Fibroblast of lung (primary cell): ENCODE measurements at regions not wholly inside any gene's neighbourhood (a gene's known extent, or its start where the extent isn't known, plus 50 kb on each side); places are given as distances from the start of the nearest gene placed in this dataset.

ENCODE experiments used
- CTCF ChIP-seq, 2 donors: IDR thresholded peaks in 1 of 2; conservative IDR thresholded peaks in 1 of 2; 1 replicate in 1 of 2; 2 replicates in 1 of 2; pipeline ENCODE4 v1.5.1; 2011 to 2012; ENCODE audit warnings: low read length in 2 of 2, control low read depth in 1 of 2, inconsistent platforms in 1 of 2, low read depth in 1 of 2, mild to moderate bottlenecking in 1 of 2
- EZH2 ChIP-seq: IDR thresholded peaks from 2 replicates; pipeline ENCODE4 v1.5.1; 2012; ENCODE audit warnings: low read length, control low read depth, mild to moderate bottlenecking; ENCODE audit errors: missing control alignments

- TF ChIP-seq CTCF (conservative IDR thresholded peaks at IDR 0.05 in 1 of 2, IDR thresholded peaks at IDR 0.05 in 1 of 2; ENCODE audit: low read depth in 1 of 2, low read length in 2 of 2), result no peak
- TF ChIP-seq EZH2, result no peak
Measured at GRCh38 chr13:73479351-73479750, 420.5 kb downstream of the KLF5 start.
